SK-N-SH (cell line): ENCODE measurements at regions not wholly inside any gene's neighbourhood (a gene's known extent, or its start where the extent isn't known, plus 50 kb on each side); places are given as distances from the start of the nearest gene placed in this dataset.

Source experiments
- CTCF ChIA-PET: fragments of 300-600, 350-600 bp; formaldehyde crosslinking; extraction: SDS; loops from one replicate; lab custom pipeline; 2021; lab: Yijun Ruan, JAX
- POLR2A ChIA-PET: fragments of 350-600 bp; sonication (Branson Sonifier 250); formaldehyde crosslinking; extraction: SDS; loops from one replicate; lab custom pipeline; 2020; ENCODE audit warnings: antibody characterized with exemption, inconsistent platforms; lab: Yijun Ruan, JAX
- DNase-seq: peaks from one replicate; pipeline ENCODE4 v3.0.0; 2012
- H2AFZ ChIP-seq: fragments of 200-600 bp; sonication (generic); 2 replicates; pipeline ENCODE4 v1.8.1; 2016; ENCODE audit warnings: antibody characterized with exemption, mild to moderate bottlenecking, low read depth
- H3F3A ChIP-seq: fragments of 200-600 bp; sonication (generic); replicated peaks from 2 replicates; pipeline ENCODE3; 2016; ENCODE audit warnings: antibody characterized with exemption, mild to moderate bottlenecking; ENCODE audit not compliant: insufficient read depth
- H3K27ac ChIP-seq, 2 experiments: fragments of 200-500 bp in 1 of 2; fragments of 200-600 bp in 1 of 2; sonication (Bioruptor generic) in 1 of 2; sonication (generic), shearing (Covaris generic) in 1 of 2; 2 replicates each; pipeline versions ENCODE4 v1.5.1 to v1.6.1; 2014 to 2016; ENCODE audit warnings: low read depth in 2 of 2, inconsistent platforms in 1 of 2, low read length in 1 of 2, mild to moderate bottlenecking in 1 of 2, mixed read lengths in 1 of 2
- H3K27me3 ChIP-seq: fragments of 200-600 bp; sonication (generic), shearing (Covaris generic); 2 replicates; pipeline ENCODE4 v1.6.1; 2016; ENCODE audit warnings: mixed run types; ENCODE audit not compliant: insufficient read depth
- H3K36me3 ChIP-seq, 2 experiments: fragments of 200-500 bp in 1 of 2; fragments of 200-600 bp in 1 of 2; sonication (Bioruptor generic) in 1 of 2; sonication (generic) in 1 of 2; replicated peaks in 1 of 2; 2 replicates each; pipeline versions ENCODE3 to v1.5.1; 2014 to 2016; ENCODE audit warnings: low read length in 1 of 2, mild to moderate bottlenecking in 1 of 2; ENCODE audit not compliant: insufficient read depth in 2 of 2, control insufficient read depth in 1 of 2
- H3K4me1 ChIP-seq, 2 experiments: fragments of 200-500 bp in 1 of 2; fragments of 200-600 bp in 1 of 2; sonication (Bioruptor generic) in 1 of 2; sonication (generic), shearing (Covaris generic) in 1 of 2; 2 replicates each; pipeline versions ENCODE4 v1.5.1 to v1.6.1; 2014 to 2016; ENCODE audit warnings: low read depth in 1 of 2, low read length in 1 of 2, mixed run types in 1 of 2; ENCODE audit not compliant: insufficient read depth in 2 of 2, control insufficient read depth in 1 of 2
- H3K4me2 ChIP-seq: fragments of 200-600 bp; sonication (generic), shearing (Covaris generic); 2 replicates; pipeline ENCODE4 v1.6.1; 2017; ENCODE audit warnings: mixed run types
- H3K4me3 ChIP-seq, 2 experiments: fragments of 200-500 bp in 1 of 2; fragments of 200-600 bp in 1 of 2; sonication (Bioruptor generic) in 1 of 2; sonication (generic), shearing (Covaris generic) in 1 of 2; 2 replicates each; pipeline versions ENCODE4 v1.5.1 to v1.8.1; 2014 to 2016; ENCODE audit warnings: low read depth in 2 of 2, inconsistent platforms in 1 of 2, low read length in 1 of 2, mild to moderate bottlenecking in 1 of 2, mixed read lengths in 1 of 2, moderate library complexity in 1 of 2
- H3K79me2 ChIP-seq: fragments of 200-600 bp; sonication (generic); 2 replicates; pipeline ENCODE4 v1.8.1; 2017; ENCODE audit warnings: mild to moderate bottlenecking; ENCODE audit not compliant: insufficient read depth
- H3K9ac ChIP-seq: fragments of 200-600 bp; sonication (generic); 2 replicates; pipeline ENCODE4 v1.6.1; 2017; ENCODE audit warnings: mixed run types
- H3K9me2 ChIP-seq: fragments of 200-600 bp; sonication (generic); 2 replicates; pipeline ENCODE4 v1.6.1; 2017; ENCODE audit warnings: mixed run types
- H3K9me3 ChIP-seq: fragments of 200-600 bp; sonication (generic); 2 replicates; pipeline ENCODE4 v1.6.1; 2017; ENCODE audit warnings: mixed run types, mild to moderate bottlenecking, moderate library complexity
- H4K20me1 ChIP-seq: fragments of 200-600 bp; sonication (generic); 2 replicates; pipeline ENCODE4 v1.6.1; 2017; ENCODE audit warnings: mild to moderate bottlenecking, mixed run types; ENCODE audit not compliant: insufficient read depth
- CHD2 ChIP-seq: fragments of 150-350 bp; IDR thresholded peaks from 2 replicates; pipeline ENCODE4 v1.6.1; 2018; ENCODE audit warnings: low read length; ENCODE audit not compliant: partially characterized antibody
- ELF1 ChIP-seq: IDR thresholded peaks from 2 replicates; pipeline ENCODE4 v1.4.0; 2012
- EP300 ChIP-seq, 2 experiments: IDR thresholded peaks; 2 replicates each; pipeline versions ENCODE4 v1.4.0 to v1.6.1; 2012; ENCODE audit warnings: borderline replicate concordance in 1 of 2, low read depth in 1 of 2, low read length in 1 of 2
- GATA2 ChIP-seq: sonication (generic); formaldehyde crosslinking; IDR thresholded peaks from 2 replicates; pipeline ENCODE4 v1.5.0; 2020; ENCODE audit warnings: mild to moderate bottlenecking, missing genetic modification reagents
- JUND ChIP-seq: IDR thresholded peaks from 2 replicates; pipeline ENCODE4 v1.4.0; 2012
- MEF2A ChIP-seq: IDR thresholded peaks from 2 replicates; pipeline ENCODE4 v1.4.0; 2012; ENCODE audit warnings: low read depth, borderline replicate concordance
- NFIC ChIP-seq: IDR thresholded peaks from 2 replicates; pipeline ENCODE4 v1.4.0; 2012; ENCODE audit warnings: borderline replicate concordance
- PBX3 ChIP-seq: IDR thresholded peaks from 2 replicates; pipeline ENCODE4; 2012
- RAD21 ChIP-seq: IDR thresholded peaks from 2 replicates; pipeline ENCODE4 v1.6.1; 2012; ENCODE audit warnings: mild to moderate bottlenecking, low read length
- RCOR1 ChIP-seq: fragments of 150-350 bp; IDR thresholded peaks from 2 replicates; pipeline ENCODE4 v1.6.1; 2017; ENCODE audit warnings: antibody characterized with exemption, low read length
- REST ChIP-seq: IDR thresholded peaks from 2 replicates; pipeline ENCODE4 v1.6.1; 2012; ENCODE audit warnings: mild to moderate bottlenecking, low read depth, low read length, moderate library complexity
- RFX5 ChIP-seq: IDR thresholded peaks from 2 replicates; pipeline ENCODE4 v1.6.1; 2012; ENCODE audit warnings: mild to moderate bottlenecking, improper control_type of control experiment, low read length
- RXRA ChIP-seq: IDR thresholded peaks from 2 replicates; pipeline ENCODE4 v1.4.0; 2012; ENCODE audit warnings: low read depth, mild to moderate bottlenecking, borderline replicate concordance
- SMC3 ChIP-seq: IDR thresholded peaks from 2 replicates; pipeline ENCODE4 v1.6.1; 2012; ENCODE audit warnings: low read depth, low read length, improper control_type of control experiment
- TAF1 ChIP-seq: IDR thresholded peaks from 2 replicates; pipeline ENCODE4 v1.6.1; 2012; ENCODE audit warnings: low read depth, mild to moderate bottlenecking, low read length, moderate library complexity, borderline replicate concordance
- TEAD4 ChIP-seq: IDR thresholded peaks from 2 replicates; pipeline ENCODE4 v1.4.0; 2012; ENCODE audit warnings: mild to moderate bottlenecking, borderline replicate concordance; ENCODE audit not compliant: insufficient read depth
- YY1 ChIP-seq: IDR thresholded peaks from 2 replicates; pipeline ENCODE4 v1.4.0; 2012; ENCODE audit warnings: low read depth, mild to moderate bottlenecking
- WGBS: methylation state at CpG from one replicate; pipeline ENCODE4 v1.1.6; 2017; ENCODE audit warnings: low lambda C conversion rate; 5-methylcytosine and 5-hydroxymethylcytosine counted together
- TF ChIP-seq, protein P1 (sequence below): IDR thresholded peaks from 2 replicates; pipeline ENCODE4 v1.4.0; 2012; ENCODE audit warnings: low read depth, borderline replicate concordance

GRCh38 chr4:138650929-138651448 lies 364.6 kb upstream of the NOCT start:
- Histone ChIP-seq H2AFZ (no peak overlapping the region), H3K4me3 (no peak overlapping the region), H3F3A (no peaks in the 10 kb centered on the region), H3K4me1 (no peaks in the 10 kb centered on the region), H3K27ac (no peak overlapping the region), H3K79me2 (no peaks in the 10 kb centered on the region), H3K9ac (no peak overlapping the region), H3K27me3 (no peaks in the 10 kb centered on the region), H3K36me3 (no peaks in the 10 kb centered on the region), H3K4me2 (no peak overlapping the region), H3K9me3 (no peaks in the 10 kb centered on the region)
- ChIA-PET POLR2A (no interaction called here), CTCF (interaction anchor here (1.2 kb wide), 1 partner anchor 287 kb away, joined by 3 read pairs; no protein-coding TSS in a partner anchor)
- no peak for DNase-seq
- WGBS = 39% methylated on average over 2 of the region's 2 CpGs
- no peak for TF ChIP-seq SMC3
- TF ChIP-seq EP300 (IDR thresholded peaks at IDR 0.05; ENCODE audit: borderline replicate concordance in 1 of 2, low read depth in 1 of 2, low read length in 1 of 2) = no peak
- no peak for TF ChIP-seq YY1
- TF ChIP-seq NFIC = no peak
- TF ChIP-seq GATA2 (CRISPR knock-in tag) = no peak
- TF ChIP-seq TAF1 = no peak
- TF ChIP-seq RFX5 = no peak
- TF ChIP-seq RCOR1 = no peak
- no peak for TF ChIP-seq TEAD4
- no peak for TF ChIP-seq CHD2
- no peak for TF ChIP-seq RXRA
- TF ChIP-seq RAD21 = no peak
- no peak for TF ChIP-seq MEF2A
- no peak for TF ChIP-seq ELF1
- TF ChIP-seq JUND = no peak
- TF ChIP-seq, protein P1, sequence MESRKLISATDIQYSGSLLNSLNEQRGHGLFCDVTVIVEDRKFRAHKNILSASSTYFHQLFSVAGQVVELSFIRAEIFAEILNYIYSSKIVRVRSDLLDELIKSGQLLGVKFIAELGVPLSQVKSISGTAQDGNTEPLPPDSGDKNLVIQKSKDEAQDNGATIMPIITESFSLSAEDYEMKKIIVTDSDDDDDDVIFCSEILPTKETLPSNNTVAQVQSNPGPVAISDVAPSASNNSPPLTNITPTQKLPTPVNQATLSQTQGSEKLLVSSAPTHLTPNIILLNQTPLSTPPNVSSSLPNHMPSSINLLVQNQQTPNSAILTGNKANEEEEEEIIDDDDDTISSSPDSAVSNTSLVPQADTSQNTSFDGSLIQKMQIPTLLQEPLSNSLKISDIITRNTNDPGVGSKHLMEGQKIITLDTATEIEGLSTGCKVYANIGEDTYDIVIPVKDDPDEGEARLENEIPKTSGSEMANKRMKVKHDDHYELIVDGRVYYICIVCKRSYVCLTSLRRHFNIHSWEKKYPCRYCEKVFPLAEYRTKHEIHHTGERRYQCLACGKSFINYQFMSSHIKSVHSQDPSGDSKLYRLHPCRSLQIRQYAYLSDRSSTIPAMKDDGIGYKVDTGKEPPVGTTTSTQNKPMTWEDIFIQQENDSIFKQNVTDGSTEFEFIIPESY = no peak
- no peak for TF ChIP-seq REST
- TF ChIP-seq PBX3 = no peak
- TF ChIP-seq, all 33 proteins: peak for 0
- Histone ChIP-seq H4K20me1 (no peaks in the 10 kb centered on the region), H3K9me2 (no peaks in the 10 kb centered on the region)
